ENCODE measurements at regions not wholly inside any gene's neighbourhood (a gene's known extent, or its start where the extent isn't known, plus 50 kb on each side); places are given as distances from the start of the nearest gene placed in this dataset.

- H3K4me3 ChIP-seq (ENCODE audit: low read length) = no peak overlapping the region
- no peaks in the 10 kb centered on the region for H3K4me1 ChIP-seq (ENCODE audit: insufficient read depth, low read length)
- ChIA-PET CTCF (interaction anchor here (0.6 kb wide), 1 partner anchor 23 kb away, joined by 3 read pairs; no protein-coding TSS in a partner anchor), POLR2A (no interaction called here)
- no peaks in the 10 kb centered on the region for H3K36me3 Mint-ChIP-seq (ENCODE audit: low read depth)
- H3K9me3 ChIP-seq (ENCODE audit: control insufficient read depth in 1 of 2, insufficient read depth in 1 of 2, low read length in 2 of 2) = peaks cover 0 to 1% of the 10 kb centered on the region in 2 experiments
- no peak overlapping the region for H3K27ac Mint-ChIP-seq
- no peak for ATAC-seq (ENCODE audit: poor library complexity)
- no peaks in the 10 kb centered on the region for H3K4me1 Mint-ChIP-seq (ENCODE audit: low read depth)
- DNase-seq = no peak
- no peak overlapping the region for H3K4me3 Mint-ChIP-seq
- intact Hi-C loops (cut with DNase I, micrococcal nuclease) = no loop called here
- no peaks in the 10 kb centered on the region for H3K9me3 Mint-ChIP-seq
- no peaks in the 10 kb centered on the region for H3K36me3 ChIP-seq (ENCODE audit: insufficient read depth, low read length)
- no peak for TF ChIP-seq CTCF (IDR thresholded peaks at IDR 0.05)
- no peaks in the 10 kb centered on the region for H3K27me3 ChIP-seq (ENCODE audit: control insufficient read depth in 1 of 2, insufficient read depth in 2 of 2, low read length in 2 of 2)
- no peak overlapping the region for H3K27ac ChIP-seq (ENCODE audit: low read depth in 1 of 2, low read length in 2 of 2)
- H3K27me3 Mint-ChIP-seq = no peaks in the 10 kb centered on the region
Measured at GRCh38 chr3:103909395-103909794, 1457.3 kb upstream of the ALCAM start.

- Histone ChIP-seq H3K36me3 (ENCODE audit: insufficient read depth, low read length) (no peaks in the 10 kb centered on the region), H3K4me3 (ENCODE audit: low read length) (no peak overlapping the region), H3K9me3 (ENCODE audit: control insufficient read depth in 1 of 2, insufficient read depth in 1 of 2, low read length in 2 of 2) (no peaks in the 10 kb centered on the region), H3K27ac (ENCODE audit: low read depth in 1 of 2, low read length in 2 of 2) (no peak overlapping the region), H3K27me3 (ENCODE audit: control insufficient read depth in 1 of 2, insufficient read depth in 2 of 2, low read length in 2 of 2) (no peaks in the 10 kb centered on the region), H3K4me1 (ENCODE audit: insufficient read depth, low read length) (no peaks in the 10 kb centered on the region)
- intact Hi-C loops (cut with DNase I, micrococcal nuclease) = no loop called here
- no peaks in the 10 kb centered on the region for H3K9me3 Mint-ChIP-seq
- ChIA-PET POLR2A (no interaction called here), CTCF (no interaction called here)
- H3K36me3 Mint-ChIP-seq (ENCODE audit: low read depth) = no peaks in the 10 kb centered on the region
- H3K4me3 Mint-ChIP-seq = no peak overlapping the region
- no peaks in the 10 kb centered on the region for H3K4me1 Mint-ChIP-seq (ENCODE audit: low read depth)
- no peak overlapping the region for H3K27ac Mint-ChIP-seq
- no peak for TF ChIP-seq CTCF (IDR thresholded peaks at IDR 0.05)
- DNase-seq = no peak
- no peaks in the 10 kb centered on the region for H3K27me3 Mint-ChIP-seq
- ATAC-seq (ENCODE audit: poor library complexity) = no peak
Measured at GRCh38 chr3:103918336-103918735, 1448.4 kb upstream of the ALCAM start.

- ChIA-PET POLR2A (no interaction called here), CTCF (no interaction called here)
- no peaks in the 10 kb centered on the region for H3K27me3 ChIP-seq (ENCODE audit: control insufficient read depth in 1 of 2, insufficient read depth in 2 of 2, low read length in 2 of 2)
- H3K4me3 ChIP-seq (ENCODE audit: low read length) = no peak overlapping the region
- no peak overlapping the region for H3K27ac ChIP-seq (ENCODE audit: low read depth in 1 of 2, low read length in 2 of 2)
- no peak overlapping the region for H3K27ac Mint-ChIP-seq
- H3K4me1 ChIP-seq (ENCODE audit: insufficient read depth, low read length) = no peaks in the 10 kb centered on the region
- no peaks in the 10 kb centered on the region for H3K36me3 Mint-ChIP-seq (ENCODE audit: low read depth)
- no peaks in the 10 kb centered on the region for H3K36me3 ChIP-seq (ENCODE audit: insufficient read depth, low read length)
- no peak for TF ChIP-seq CTCF (IDR thresholded peaks at IDR 0.05)
- no peak for DNase-seq
- no peak overlapping the region for H3K4me3 Mint-ChIP-seq
- peaks cover 3% of the 10 kb centered on the region for H3K9me3 Mint-ChIP-seq
- no peak for ATAC-seq (ENCODE audit: poor library complexity)
- no peaks in the 10 kb centered on the region for H3K27me3 Mint-ChIP-seq
- intact Hi-C loops (cut with DNase I, micrococcal nuclease) = no loop called here
- H3K9me3 ChIP-seq (ENCODE audit: control insufficient read depth in 1 of 2, insufficient read depth in 1 of 2, low read length in 2 of 2) = no peaks in the 10 kb centered on the region
- H3K4me1 Mint-ChIP-seq (ENCODE audit: low read depth) = no peaks in the 10 kb centered on the region
Measured at GRCh38 chr3:103919327-103919726, 1447.4 kb upstream of the ALCAM start.
